ENCODE measurements at regions not wholly inside any gene's neighbourhood (a gene's known extent, or its start where the extent isn't known, plus 50 kb on each side); places are given as distances from the start of the nearest gene placed in this dataset.

GRCh38 chr6:79423216-79423615 lies 114.0 kb downstream of the LCA5 start:
- no peak for TF ChIP-seq CTCF (IDR thresholded peaks at IDR 0.05)
- no peak for TF ChIP-seq POLR2A (IDR thresholded peaks at IDR 0.05)

All from breast epithelium (tissue), 3 donors.